Gastrocnemius medialis (tissue), 4 donors: ENCODE measurements at regions not wholly inside any gene's neighbourhood (a gene's known extent, or its start where the extent isn't known, plus 50 kb on each side); places are given as distances from the start of the nearest gene placed in this dataset.

Experiments used
- POLR2A ChIP-seq, 2 donors: fragments of 450-650 bp; IDR thresholded peaks; one replicate each; pipeline ENCODE4 v1.6.1; 2017; ENCODE audit warnings: antibody characterized with exemption in 2 of 2, mild to moderate bottlenecking in 2 of 2, moderate library complexity in 2 of 2
- TF ChIP-seq, protein P1 (sequence below), 5 experiments: fragments of 450-650 bp in 3 of 5; fragments of 200-600 bp in 2 of 5; sonication (generic) in 2 of 5; IDR thresholded peaks in 4 of 5; conservative IDR thresholded peaks in 1 of 5; 1 replicate in 4 of 5; 2 replicates in 1 of 5; pipeline ENCODE4 v1.5.1; 2016 to 2019; ENCODE audit warnings: antibody characterized with exemption in 5 of 5, mild to moderate bottlenecking in 3 of 5, moderate library complexity in 3 of 5

DNA sequence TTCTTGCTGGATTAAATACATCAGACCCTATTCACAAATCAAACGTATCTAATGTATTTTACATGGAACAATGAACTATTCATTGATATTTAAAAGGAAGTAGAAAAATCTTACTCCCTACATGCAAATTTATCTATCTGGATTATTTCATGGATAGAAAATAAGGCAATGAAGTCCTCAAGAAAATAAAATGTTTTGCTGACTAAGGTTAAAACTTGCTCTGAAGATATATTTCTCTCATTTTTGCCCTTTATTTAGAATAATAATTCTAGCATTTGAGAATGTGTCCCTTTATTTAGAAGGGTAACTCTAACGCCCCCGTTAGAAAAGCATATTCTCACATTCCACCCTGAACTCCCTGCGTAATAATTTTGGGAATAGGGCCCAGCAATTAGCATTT is 627.0 kb upstream of the ZP4 start:
- no peak for TF ChIP-seq POLR2A (IDR thresholded peaks at IDR 0.05)
- TF ChIP-seq, protein P1, sequence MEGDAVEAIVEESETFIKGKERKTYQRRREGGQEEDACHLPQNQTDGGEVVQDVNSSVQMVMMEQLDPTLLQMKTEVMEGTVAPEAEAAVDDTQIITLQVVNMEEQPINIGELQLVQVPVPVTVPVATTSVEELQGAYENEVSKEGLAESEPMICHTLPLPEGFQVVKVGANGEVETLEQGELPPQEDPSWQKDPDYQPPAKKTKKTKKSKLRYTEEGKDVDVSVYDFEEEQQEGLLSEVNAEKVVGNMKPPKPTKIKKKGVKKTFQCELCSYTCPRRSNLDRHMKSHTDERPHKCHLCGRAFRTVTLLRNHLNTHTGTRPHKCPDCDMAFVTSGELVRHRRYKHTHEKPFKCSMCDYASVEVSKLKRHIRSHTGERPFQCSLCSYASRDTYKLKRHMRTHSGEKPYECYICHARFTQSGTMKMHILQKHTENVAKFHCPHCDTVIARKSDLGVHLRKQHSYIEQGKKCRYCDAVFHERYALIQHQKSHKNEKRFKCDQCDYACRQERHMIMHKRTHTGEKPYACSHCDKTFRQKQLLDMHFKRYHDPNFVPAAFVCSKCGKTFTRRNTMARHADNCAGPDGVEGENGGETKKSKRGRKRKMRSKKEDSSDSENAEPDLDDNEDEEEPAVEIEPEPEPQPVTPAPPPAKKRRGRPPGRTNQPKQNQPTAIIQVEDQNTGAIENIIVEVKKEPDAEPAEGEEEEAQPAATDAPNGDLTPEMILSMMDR (IDR thresholded peaks at IDR 0.05 in 4 of 5, conservative IDR thresholded peaks at IDR 0.05 in 1 of 5), result no peak
